C4-2B (cell line): ENCODE measurements at regions not wholly inside any gene's neighbourhood (a gene's known extent, or its start where the extent isn't known, plus 50 kb on each side); places are given as distances from the start of the nearest gene placed in this dataset.

Source experiments
- CTCF ChIP-seq: fragments of 450-650 bp; conservative IDR thresholded peaks from 2 replicates; pipeline ENCODE4 v1.5.1; 2017; ENCODE audit warnings: mild to moderate bottlenecking
- ZFX ChIP-seq: fragments of 450-650 bp; IDR thresholded peaks from 2 replicates; pipeline ENCODE4 v1.6.1; 2017

DNA sequence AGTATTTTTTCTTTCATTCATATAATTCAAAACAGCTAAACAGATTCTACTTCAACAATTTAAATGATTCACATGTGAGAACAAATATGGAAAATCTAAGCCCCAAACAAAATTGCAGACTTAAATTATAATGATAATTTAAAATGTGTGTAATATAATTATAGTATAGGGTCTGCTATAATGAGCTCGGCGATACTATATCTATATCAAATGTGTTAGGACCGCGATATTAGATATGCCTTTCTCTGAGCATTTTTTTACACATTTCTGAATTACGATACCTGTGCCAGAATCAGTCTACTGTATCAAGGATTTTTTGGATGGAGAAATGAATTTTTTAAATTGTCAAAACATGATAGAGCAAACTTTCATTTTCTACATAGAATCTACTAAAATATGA is 808.8 kb upstream of the POU3F3 start:
- TF ChIP-seq CTCF (no peak), ZFX (no peak)
